ENCODE measurements at regions not wholly inside any gene's neighbourhood (a gene's known extent, or its start where the extent isn't known, plus 50 kb on each side); places are given as distances from the start of the nearest gene placed in this dataset.

DNA sequence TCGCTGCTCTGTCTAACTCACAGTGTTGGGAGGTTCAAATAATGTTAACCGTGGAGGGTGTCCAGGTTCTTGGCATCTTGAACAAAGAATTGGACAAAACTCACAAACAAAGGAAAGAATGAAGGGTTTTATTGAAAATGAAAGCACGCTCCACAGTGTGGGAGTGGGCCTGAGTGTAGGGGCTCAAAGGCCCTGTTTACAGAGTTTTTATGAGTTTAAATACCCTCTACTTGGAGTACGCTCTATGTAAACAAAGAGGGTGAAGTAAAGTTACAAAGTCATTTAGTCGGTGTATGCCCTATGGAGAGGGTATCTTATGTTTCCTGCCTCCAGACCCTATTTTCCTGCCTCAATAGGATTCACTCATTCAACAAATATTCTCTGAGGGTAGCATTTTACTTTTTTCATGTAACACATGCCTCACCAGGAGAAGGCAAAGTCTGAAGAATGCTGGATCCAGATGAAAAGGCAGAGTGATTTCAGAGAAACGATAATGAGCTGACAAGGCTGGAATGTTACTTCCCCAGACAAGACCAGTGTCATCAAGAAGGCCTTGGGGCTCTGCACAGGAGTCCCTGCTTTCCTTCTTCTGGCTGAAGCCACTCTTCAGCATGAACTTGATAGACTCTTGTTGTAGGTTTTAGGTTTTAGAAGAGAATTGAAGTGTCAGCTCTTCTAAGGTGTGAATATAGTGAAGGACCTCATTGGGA, 163.6 kb downstream of the FAM43A start:
- Histone ChIP-seq H3F3A (replicated peaks; ENCODE audit: insufficient read depth) (no peaks in the 10 kb centered on the region), H2AFZ (ENCODE audit: low read depth) (no peak overlapping the region), H3K9me2 (no peaks in the 10 kb centered on the region), H4K20me1 (ENCODE audit: insufficient read depth) (no peaks in the 10 kb centered on the region), H3K4me3 (ENCODE audit: low read depth in 2 of 2, low read length in 1 of 2) (no peak overlapping the region), H3K4me2 (no peak overlapping the region), H3K9ac (no peak overlapping the region), H3K27ac (ENCODE audit: low read depth in 2 of 2, low read length in 1 of 2) (no peak overlapping the region), H3K36me3 (replicated peaks in 1 of 2; ENCODE audit: control insufficient read depth in 1 of 2, insufficient read depth in 2 of 2, low read length in 1 of 2) (no peaks in the 10 kb centered on the region), H3K79me2 (ENCODE audit: insufficient read depth) (no peaks in the 10 kb centered on the region), H3K4me1 (ENCODE audit: control insufficient read depth in 1 of 2, insufficient read depth in 2 of 2, low read depth in 1 of 2, low read length in 1 of 2) (peaks cover 0 to 12% of the 10 kb centered on the region in 2 experiments; a peak in 1 of 4 replicates), H3K27me3 (ENCODE audit: insufficient read depth) (no peaks in the 10 kb centered on the region), H3K9me3 (no peaks in the 10 kb centered on the region)
- 64% methylated on average over 6 of the region's 6 CpGs for WGBS (ENCODE audit: low lambda C conversion rate)
- TF ChIP-seq RCOR1 (IDR thresholded peaks at IDR 0.05; ENCODE audit: low read length) (no peak), POLR2AphosphoS5 (IDR thresholded peaks at IDR 0.05; ENCODE audit: low read depth, low read length) (no peak), YY1 (IDR thresholded peaks at IDR 0.05; ENCODE audit: low read depth) (no peak), RAD21 (IDR thresholded peaks at IDR 0.05; ENCODE audit: low read length) (no peak), MEF2A (IDR thresholded peaks at IDR 0.05; ENCODE audit: borderline replicate concordance, low read depth) (no peak), TEAD4 (IDR thresholded peaks at IDR 0.05; ENCODE audit: borderline replicate concordance, insufficient read depth) (no peak), TAF1 (IDR thresholded peaks at IDR 0.05; ENCODE audit: borderline replicate concordance, low read depth, low read length) (no peak), GATA2 (CRISPR knock-in tag; IDR thresholded peaks at IDR 0.05) (no peak), TCF12 (IDR thresholded peaks at IDR 0.05) (no peak), FOXJ3 (CRISPR knock-in tag; IDR thresholded peaks at IDR 0.05) (no peak)
- TF ChIP-seq, protein P1, sequence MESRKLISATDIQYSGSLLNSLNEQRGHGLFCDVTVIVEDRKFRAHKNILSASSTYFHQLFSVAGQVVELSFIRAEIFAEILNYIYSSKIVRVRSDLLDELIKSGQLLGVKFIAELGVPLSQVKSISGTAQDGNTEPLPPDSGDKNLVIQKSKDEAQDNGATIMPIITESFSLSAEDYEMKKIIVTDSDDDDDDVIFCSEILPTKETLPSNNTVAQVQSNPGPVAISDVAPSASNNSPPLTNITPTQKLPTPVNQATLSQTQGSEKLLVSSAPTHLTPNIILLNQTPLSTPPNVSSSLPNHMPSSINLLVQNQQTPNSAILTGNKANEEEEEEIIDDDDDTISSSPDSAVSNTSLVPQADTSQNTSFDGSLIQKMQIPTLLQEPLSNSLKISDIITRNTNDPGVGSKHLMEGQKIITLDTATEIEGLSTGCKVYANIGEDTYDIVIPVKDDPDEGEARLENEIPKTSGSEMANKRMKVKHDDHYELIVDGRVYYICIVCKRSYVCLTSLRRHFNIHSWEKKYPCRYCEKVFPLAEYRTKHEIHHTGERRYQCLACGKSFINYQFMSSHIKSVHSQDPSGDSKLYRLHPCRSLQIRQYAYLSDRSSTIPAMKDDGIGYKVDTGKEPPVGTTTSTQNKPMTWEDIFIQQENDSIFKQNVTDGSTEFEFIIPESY (IDR thresholded peaks at IDR 0.05; ENCODE audit: borderline replicate concordance, low read depth): no peak
- DNase-seq: no peak
- CTCF ChIA-PET: interaction anchor here (0.7 to 1.2 kb wide), 2 partner anchors 167 to 211 kb away, joined by 3 read pairs; no protein-coding TSS in a partner anchor
- POLR2A ChIA-PET: no interaction called here

DNA sequence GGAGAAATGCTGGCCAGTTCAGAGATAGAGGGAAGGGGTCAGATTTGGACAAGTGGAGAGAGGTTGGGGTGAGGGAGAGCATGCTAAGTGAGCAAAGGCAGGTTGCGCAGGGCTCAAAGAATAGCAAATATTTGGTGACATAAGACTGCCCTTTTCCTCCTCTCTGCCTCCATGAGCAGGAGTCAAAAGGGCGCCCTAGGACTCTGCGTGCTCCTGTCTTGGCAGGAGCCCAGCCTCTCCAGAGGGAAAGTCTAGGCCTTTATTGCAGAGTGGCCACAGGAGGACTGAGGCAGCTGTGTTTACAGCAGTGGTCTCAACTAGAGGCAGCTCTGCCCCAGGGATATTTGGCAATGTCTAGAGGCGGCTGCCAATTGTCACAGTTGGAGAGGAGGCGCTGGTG, 165.6 kb downstream of the FAM43A start:
- Histone ChIP-seq H3K9me3 (no peaks in the 10 kb centered on the region), H3K9ac (no peak overlapping the region), H2AFZ (ENCODE audit: low read depth) (no peak overlapping the region), H3K4me2 (no peak overlapping the region), H3F3A (replicated peaks; ENCODE audit: insufficient read depth) (no peaks in the 10 kb centered on the region), H3K36me3 (replicated peaks in 1 of 2; ENCODE audit: control insufficient read depth in 1 of 2, insufficient read depth in 2 of 2, low read length in 1 of 2) (no peaks in the 10 kb centered on the region), H3K27me3 (ENCODE audit: insufficient read depth) (no peaks in the 10 kb centered on the region), H3K9me2 (no peaks in the 10 kb centered on the region), H3K79me2 (ENCODE audit: insufficient read depth) (no peaks in the 10 kb centered on the region), H3K4me3 (ENCODE audit: low read depth in 2 of 2, low read length in 1 of 2) (no peak overlapping the region), H3K4me1 (ENCODE audit: control insufficient read depth in 1 of 2, insufficient read depth in 2 of 2, low read depth in 1 of 2, low read length in 1 of 2) (peaks cover 0 to 21% of the 10 kb centered on the region in 2 experiments; a peak in 1 of 4 replicates), H3K27ac (ENCODE audit: low read depth in 2 of 2, low read length in 1 of 2) (no peak overlapping the region), H4K20me1 (ENCODE audit: insufficient read depth) (no peaks in the 10 kb centered on the region)
- CTCF ChIA-PET: interaction anchor here (1.0 to 1.4 kb wide), 2 partner anchors 18 to 255 kb away, joined by 3 read pairs; no protein-coding TSS in a partner anchor
- 73% methylated on average over 4 of the region's 5 CpGs for WGBS (ENCODE audit: low lambda C conversion rate)
- TF ChIP-seq ELF1 (IDR thresholded peaks at IDR 0.05): no peak
- no peak for TF ChIP-seq TAF1 (IDR thresholded peaks at IDR 0.05; ENCODE audit: borderline replicate concordance, low read depth, low read length)
- no peak for TF ChIP-seq NFIC (IDR thresholded peaks at IDR 0.05; ENCODE audit: borderline replicate concordance)
- TF ChIP-seq GABPA (IDR thresholded peaks at IDR 0.05; ENCODE audit: low read depth): no peak
- TF ChIP-seq, protein P2, sequence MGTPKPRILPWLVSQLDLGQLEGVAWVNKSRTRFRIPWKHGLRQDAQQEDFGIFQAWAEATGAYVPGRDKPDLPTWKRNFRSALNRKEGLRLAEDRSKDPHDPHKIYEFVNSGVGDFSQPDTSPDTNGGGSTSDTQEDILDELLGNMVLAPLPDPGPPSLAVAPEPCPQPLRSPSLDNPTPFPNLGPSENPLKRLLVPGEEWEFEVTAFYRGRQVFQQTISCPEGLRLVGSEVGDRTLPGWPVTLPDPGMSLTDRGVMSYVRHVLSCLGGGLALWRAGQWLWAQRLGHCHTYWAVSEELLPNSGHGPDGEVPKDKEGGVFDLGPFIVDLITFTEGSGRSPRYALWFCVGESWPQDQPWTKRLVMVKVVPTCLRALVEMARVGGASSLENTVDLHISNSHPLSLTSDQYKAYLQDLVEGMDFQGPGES (IDR thresholded peaks at IDR 0.05; ENCODE audit: low read depth, low read length): no peak
- POLR2A ChIA-PET: no interaction called here
- DNase-seq: no peak
